ENCODE measurements at regions not wholly inside any gene's neighbourhood (a gene's known extent, or its start where the extent isn't known, plus 50 kb on each side); places are given as distances from the start of the nearest gene placed in this dataset.

DNA sequence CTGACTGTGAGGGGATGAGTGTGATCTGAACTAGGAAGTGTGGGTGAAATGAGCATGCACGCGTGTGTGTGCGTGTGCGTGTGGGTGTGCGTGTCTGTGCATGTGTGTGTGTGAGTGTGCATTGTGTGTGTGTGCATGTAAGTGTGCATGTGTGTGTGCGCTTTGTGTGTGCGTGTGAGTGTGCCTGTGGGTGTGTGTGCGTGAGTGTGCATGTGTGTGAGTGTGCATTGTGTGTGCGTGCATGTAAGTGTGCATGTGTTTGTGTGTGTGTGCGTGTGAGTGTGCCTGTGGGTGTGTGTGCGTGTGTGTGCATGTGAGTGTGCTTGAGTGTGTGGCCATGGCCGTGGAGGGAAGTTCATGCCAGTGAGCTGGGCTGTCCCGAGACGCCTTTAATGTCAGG is 76.3 kb downstream of the RTP5 start:
- POLR2A ChIA-PET = no interaction called here
- H3K9me3 Mint-ChIP-seq (ENCODE audit: insufficient read depth) = no peaks in the 10 kb centered on the region
- DNase-seq (no peak), ATAC-seq (no peak)
- no peaks in the 10 kb centered on the region for H3K36me3 Mint-ChIP-seq (ENCODE audit: low read depth)
- no peak overlapping the region for H3K27ac Mint-ChIP-seq
- no peak overlapping the region for H3K4me3 Mint-ChIP-seq
- no peaks in the 10 kb centered on the region for H3K27me3 Mint-ChIP-seq (ENCODE audit: low read depth)
- H3K4me1 Mint-ChIP-seq (ENCODE audit: low read depth) = peaks cover 2% of the 10 kb centered on the region
- CTCF ChIA-PET = no interaction called here

DNA sequence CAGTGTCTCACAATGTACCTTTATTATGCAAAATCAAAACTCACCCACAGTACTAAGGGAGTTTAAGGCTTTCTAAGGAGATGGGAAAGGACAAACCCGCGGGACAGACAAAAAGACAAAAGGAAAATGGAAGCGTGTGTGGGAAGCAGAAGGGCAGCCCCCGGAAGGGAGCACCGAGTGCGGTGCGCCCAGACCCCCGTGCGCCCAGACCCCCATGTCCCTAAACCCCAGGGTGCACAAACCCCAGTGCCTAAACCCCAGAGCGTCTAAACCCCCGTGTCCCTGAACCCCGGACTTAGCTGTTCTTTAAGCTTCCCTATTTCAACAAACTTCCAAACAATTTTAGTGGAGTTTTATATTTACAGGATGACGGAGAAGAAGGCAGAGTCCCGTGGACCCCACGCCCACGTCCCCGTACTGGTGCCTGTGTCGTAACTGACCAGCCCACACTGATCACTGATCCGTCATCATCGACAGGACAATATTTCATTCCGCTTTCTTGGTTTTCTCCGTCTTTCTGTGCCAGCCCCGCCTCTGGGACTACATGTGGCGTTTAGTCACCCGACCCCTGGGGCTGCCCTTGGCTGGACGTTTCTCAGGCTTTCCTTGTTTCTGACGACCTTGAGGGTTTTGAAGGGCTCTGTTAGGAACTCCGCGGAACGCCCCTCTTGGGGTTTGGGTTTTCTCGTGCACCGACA is 76.9 kb downstream of the RTP5 start:
- Mint-ChIP-seq H3K27ac (no peak overlapping the region), H3K27me3 (ENCODE audit: low read depth) (no peaks in the 10 kb centered on the region), H3K4me1 (ENCODE audit: low read depth) (peaks cover under 1% of the 10 kb centered on the region), H3K4me3 (no peak overlapping the region), H3K9me3 (ENCODE audit: insufficient read depth) (no peaks in the 10 kb centered on the region), H3K36me3 (ENCODE audit: low read depth) (no peaks in the 10 kb centered on the region)
- ChIA-PET POLR2A (no interaction called here), CTCF (no interaction called here)
- ATAC-seq (no peak), DNase-seq (no peak)

DNA sequence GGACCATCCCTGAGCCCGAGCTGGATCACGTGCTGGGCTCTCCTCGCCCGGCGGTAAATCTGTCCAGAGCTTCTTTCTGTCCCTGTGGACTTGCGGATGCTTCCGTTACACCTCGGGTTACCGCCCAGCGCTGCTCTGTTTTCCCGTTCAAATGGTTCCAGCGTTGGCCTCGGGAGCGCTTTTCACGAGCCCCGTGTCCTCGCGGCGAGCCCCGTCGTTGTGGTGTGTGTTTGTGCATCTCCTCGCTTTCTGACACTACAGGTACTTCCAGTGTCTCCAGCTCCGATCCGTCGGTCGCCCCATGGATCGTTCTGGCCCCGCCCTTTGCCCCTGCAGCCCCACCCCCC is 77.4 kb downstream of the RTP5 start:
- ChIA-PET CTCF (no interaction called here), POLR2A (no interaction called here)
- Mint-ChIP-seq H3K4me3 (no peak overlapping the region), H3K27me3 (ENCODE audit: low read depth) (no peaks in the 10 kb centered on the region), H3K36me3 (ENCODE audit: low read depth) (no peaks in the 10 kb centered on the region), H3K27ac (no peak overlapping the region), H3K9me3 (ENCODE audit: insufficient read depth) (no peaks in the 10 kb centered on the region), H3K4me1 (ENCODE audit: low read depth) (no peaks in the 10 kb centered on the region)
- ATAC-seq = no peak
- DNase-seq = no peak

DNA sequence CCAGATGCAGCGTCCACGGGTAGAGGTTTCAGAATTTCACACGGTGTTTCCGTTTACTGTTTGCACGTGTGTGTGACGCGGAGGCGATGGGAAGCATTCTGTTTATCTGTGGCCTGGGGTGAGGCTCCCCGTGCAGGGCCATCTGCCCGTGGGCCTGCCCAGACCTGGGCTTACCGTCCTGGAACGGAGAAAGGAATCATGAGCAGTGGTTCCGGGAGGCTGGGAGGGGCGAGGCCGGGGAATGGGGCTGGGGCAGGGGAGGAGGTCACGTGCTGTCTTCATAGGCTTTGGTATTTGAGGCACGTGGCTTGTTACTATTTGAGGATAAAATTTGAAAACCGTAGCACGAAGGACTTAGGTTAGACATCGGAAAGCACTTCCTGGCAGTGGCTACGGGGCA is 77.9 kb downstream of the RTP5 start:
- Mint-ChIP-seq H3K27ac (no peak overlapping the region), H3K36me3 (ENCODE audit: low read depth) (no peaks in the 10 kb centered on the region), H3K27me3 (ENCODE audit: low read depth) (no peaks in the 10 kb centered on the region), H3K4me1 (ENCODE audit: low read depth) (no peaks in the 10 kb centered on the region), H3K4me3 (no peak overlapping the region), H3K9me3 (ENCODE audit: insufficient read depth) (no peaks in the 10 kb centered on the region)
- ChIA-PET CTCF (no interaction called here), POLR2A (no interaction called here)
- no peak for ATAC-seq
- no peak for DNase-seq

DNA sequence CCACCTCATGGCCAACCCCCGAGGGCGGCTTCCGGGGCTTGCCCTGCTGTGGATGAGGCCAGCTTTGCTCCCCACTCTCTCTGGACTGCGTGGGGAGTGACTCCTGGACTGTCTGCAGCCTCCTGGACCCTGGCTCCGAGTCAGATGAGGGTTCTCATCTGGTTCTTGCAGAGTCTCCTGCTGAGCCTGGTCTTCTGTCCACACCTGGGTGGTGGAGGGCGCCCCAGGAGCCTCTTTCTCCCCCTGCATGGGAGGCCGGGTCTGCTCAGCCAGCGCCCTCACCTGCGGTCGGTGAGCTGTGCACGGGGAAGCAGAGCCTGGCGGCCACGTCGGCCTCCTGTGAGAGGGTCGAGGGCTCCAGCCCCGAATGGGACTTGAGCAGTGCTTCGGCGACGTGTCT is 78.3 kb downstream of the RTP5 start:
- no peaks in the 10 kb centered on the region for H3K9me3 Mint-ChIP-seq (ENCODE audit: insufficient read depth)
- no peaks in the 10 kb centered on the region for H3K36me3 Mint-ChIP-seq (ENCODE audit: low read depth)
- H3K27ac Mint-ChIP-seq = no peak overlapping the region
- ATAC-seq (no peak), DNase-seq (no peak)
- POLR2A ChIA-PET = no interaction called here
- H3K4me3 Mint-ChIP-seq = no peak overlapping the region
- CTCF ChIA-PET = no interaction called here
- no peaks in the 10 kb centered on the region for H3K4me1 Mint-ChIP-seq (ENCODE audit: low read depth)
- H3K27me3 Mint-ChIP-seq (ENCODE audit: low read depth) = no peaks in the 10 kb centered on the region

DNA sequence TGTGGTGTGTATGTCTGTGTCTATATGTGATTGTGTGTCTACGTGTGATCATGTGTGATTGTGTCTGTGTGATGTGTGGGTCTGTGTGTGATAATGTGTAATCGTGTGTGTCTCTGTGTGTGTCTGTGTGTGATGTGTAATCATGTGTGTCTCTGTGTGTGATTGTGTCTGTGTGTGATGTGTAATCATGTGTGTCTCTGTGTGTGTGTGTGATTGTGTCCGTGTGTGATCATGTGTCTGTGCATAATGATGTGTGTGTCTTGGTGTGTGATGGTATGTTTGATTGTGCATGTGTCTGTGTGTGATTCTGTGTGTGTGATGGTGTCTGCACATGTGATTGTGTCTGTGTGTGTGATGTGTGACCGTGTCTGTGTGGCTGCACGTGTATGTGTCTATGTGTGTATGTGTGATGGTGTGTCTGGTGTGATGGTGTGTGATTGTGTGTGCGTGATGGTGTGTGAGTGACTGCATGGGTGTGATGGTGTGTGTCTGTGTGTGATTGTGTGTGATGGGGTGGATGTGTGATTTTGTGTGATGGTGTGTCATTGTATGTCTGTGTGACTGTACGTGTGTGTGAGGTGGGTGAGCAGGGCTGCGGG is 78.9 kb downstream of the RTP5 start:
- no peaks in the 10 kb centered on the region for H3K4me1 Mint-ChIP-seq (ENCODE audit: low read depth)
- no peak overlapping the region for H3K4me3 Mint-ChIP-seq
- ChIA-PET CTCF (no interaction called here), POLR2A (no interaction called here)
- H3K9me3 Mint-ChIP-seq (ENCODE audit: insufficient read depth) = no peaks in the 10 kb centered on the region
- DNase-seq = no peak
- no peak for ATAC-seq
- H3K27ac Mint-ChIP-seq = no peak overlapping the region
- no peaks in the 10 kb centered on the region for H3K36me3 Mint-ChIP-seq (ENCODE audit: low read depth)
- H3K27me3 Mint-ChIP-seq (ENCODE audit: low read depth) = no peaks in the 10 kb centered on the region

DNA sequence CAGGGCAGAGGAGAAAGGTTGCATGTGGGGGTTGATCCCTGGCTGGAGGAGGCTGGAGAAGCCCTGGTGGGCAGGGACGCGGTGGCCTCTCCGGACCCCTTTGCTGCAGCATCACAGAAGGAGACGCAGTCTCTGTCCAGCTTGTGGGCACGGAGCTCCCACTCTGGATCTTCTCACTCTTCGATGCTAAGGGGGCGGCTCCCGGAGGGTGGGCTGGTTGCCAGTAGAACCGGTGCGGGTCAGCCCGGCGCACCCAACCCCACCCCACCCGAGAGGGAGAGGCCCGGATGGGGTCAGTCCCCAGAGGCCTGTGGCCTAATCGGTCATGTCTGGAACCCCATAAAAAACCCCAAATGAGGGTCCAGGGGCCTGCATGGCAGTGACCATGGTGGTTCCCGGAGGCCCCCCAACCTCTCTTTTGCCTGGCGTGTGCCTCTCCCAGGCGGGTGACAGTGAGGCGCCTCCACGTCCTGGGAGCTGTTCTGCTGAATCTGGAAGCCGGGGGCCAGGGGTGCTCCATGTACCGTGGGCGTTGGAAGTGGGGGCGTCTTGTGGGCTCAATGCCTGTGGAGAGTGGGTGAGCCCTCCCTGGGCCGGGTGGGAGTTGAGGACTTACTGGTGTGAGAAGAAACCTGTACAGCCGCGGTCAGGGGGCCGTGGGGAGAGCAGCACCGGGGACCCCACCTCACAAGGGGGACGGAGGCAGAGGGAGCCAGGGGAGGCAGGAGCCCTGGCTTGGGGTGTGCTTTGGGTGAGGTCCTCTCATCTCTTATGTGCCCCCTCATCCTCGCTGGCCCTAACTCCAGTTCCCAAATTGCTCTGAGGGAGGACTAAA is 79.6 kb downstream of the RTP5 start:
- Mint-ChIP-seq H3K4me3 (no peak overlapping the region), H3K27ac (no peak overlapping the region), H3K9me3 (ENCODE audit: insufficient read depth) (no peaks in the 10 kb centered on the region), H3K36me3 (ENCODE audit: low read depth) (no peaks in the 10 kb centered on the region), H3K4me1 (ENCODE audit: low read depth) (no peaks in the 10 kb centered on the region), H3K27me3 (ENCODE audit: low read depth) (no peaks in the 10 kb centered on the region)
- ATAC-seq (no peak), DNase-seq (no peak)
- CTCF ChIA-PET = no interaction called here
- POLR2A ChIA-PET = no interaction called here

DNA sequence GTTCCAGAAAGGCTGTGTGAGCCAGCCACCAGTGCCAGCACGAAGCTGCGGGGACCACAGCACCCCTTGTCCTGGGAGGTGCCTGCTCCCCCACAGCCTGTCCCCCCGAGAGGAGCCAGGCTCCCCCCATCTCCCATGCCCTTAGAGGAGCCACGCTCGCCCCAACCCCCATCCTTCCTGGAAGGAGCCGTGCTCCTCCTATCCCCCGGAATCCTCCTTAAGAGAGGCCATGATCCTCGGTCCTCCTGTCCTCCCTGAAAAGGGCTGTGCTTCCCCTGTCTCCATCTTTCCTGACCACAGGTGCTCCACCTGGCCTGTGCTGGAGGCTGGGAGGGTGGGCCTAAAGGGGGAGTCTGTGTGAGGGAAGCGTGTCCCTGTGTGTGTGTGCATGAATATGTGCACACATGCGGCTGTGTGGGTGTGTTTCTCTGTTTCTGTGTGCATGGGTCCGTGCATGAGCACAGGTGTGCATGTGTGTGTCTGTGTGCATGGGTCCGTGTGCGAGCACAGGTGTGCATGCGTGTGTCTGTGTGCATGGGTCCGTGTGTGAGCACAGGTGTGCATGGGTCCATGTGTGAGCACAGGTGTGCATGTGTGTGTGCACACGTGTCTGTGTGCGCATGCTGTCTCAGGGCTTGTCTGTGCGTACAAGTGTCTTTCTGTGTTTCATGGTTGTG is 80.3 kb downstream of the RTP5 start:
- H3K9me3 Mint-ChIP-seq (ENCODE audit: insufficient read depth) = no peaks in the 10 kb centered on the region
- no peak overlapping the region for H3K27ac Mint-ChIP-seq
- H3K36me3 Mint-ChIP-seq (ENCODE audit: low read depth) = no peaks in the 10 kb centered on the region
- DNase-seq (no peak), ATAC-seq (no peak)
- no peaks in the 10 kb centered on the region for H3K4me1 Mint-ChIP-seq (ENCODE audit: low read depth)
- CTCF ChIA-PET = no interaction called here
- no peak overlapping the region for H3K4me3 Mint-ChIP-seq
- POLR2A ChIA-PET = no interaction called here
- H3K27me3 Mint-ChIP-seq (ENCODE audit: low read depth) = no peaks in the 10 kb centered on the region

DNA sequence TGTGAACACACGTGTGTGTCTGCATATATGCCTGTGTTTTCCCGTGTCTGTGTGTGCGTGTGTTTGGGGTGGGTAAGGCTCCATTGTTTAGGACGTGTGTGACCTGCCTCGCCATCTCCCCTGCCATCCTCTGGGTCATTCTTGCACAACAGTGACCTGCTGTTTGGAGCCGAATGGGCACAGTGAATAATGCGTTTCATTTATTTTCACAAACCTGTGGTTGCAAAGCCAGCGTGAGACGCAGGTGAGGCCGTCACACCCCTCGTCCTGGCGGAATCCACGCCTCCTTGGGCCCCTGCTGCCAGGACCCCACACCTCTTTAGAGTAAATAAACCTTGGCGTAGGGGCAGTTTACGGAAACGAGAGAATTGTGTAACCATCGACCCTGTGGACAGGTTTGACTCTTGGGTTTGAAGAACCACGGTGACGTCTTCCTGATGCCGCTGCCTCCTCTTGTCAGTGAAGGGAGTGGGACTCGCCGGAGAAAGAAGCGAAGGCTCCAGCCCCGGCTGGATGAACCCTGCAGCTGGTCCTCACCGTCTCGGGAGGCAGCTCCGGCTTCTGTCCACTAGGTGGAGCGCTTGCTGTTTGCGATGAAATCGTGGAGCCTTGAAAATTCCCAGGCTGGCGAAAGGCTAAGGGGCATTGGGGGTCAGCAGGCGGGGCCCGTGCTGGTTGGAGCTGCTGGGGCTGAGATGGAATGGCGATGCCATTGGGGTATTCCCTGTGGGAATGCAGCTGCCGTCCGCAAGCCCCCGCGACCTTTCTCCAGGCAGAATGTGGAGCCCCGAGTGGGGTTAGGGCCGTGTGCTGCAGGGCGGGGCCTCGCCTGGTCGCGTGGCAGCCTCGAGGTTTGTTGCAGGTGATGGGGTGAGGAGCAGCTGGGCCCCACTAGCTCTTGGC is 81.1 kb downstream of the RTP5 start:
- H3K4me3 Mint-ChIP-seq = no peak overlapping the region
- H3K9me3 Mint-ChIP-seq (ENCODE audit: insufficient read depth) = no peaks in the 10 kb centered on the region
- POLR2A ChIA-PET = no interaction called here
- peak; percentile 47 for DNase-seq
- no peak overlapping the region for H3K27ac Mint-ChIP-seq
- ATAC-seq = no peak
- H3K36me3 Mint-ChIP-seq (ENCODE audit: low read depth) = no peaks in the 10 kb centered on the region
- H3K27me3 Mint-ChIP-seq (ENCODE audit: low read depth) = no peaks in the 10 kb centered on the region
- H3K4me1 Mint-ChIP-seq (ENCODE audit: low read depth) = no peaks in the 10 kb centered on the region
- CTCF ChIA-PET = interaction anchor here (0.6 to 1.3 kb wide), 4 partner anchors 10 to 88 kb away, joined by 3 to 5 read pairs (median 4); no protein-coding TSS in a partner anchor

DNA sequence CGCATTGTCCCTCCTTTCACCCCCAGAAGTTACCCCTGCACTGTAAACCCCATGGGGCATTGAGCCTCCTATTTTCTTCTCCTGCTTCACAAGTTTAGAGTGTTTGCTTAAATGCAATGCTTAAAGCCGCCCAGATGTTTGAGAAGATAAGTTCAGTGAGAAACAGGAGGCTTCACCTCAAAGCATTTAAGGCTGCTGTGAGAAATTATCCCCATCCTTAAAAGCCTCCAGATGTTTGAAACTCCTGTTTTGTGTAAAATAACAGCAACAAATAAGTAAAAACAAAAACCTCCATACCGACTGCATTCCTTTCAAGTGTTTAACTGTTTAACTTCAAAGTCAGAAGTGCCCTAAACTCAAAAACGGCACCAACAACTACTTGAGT is 81.8 kb downstream of the RTP5 start:
- ChIA-PET POLR2A (no interaction called here), CTCF (interaction anchor here (1.3 kb wide), 1 partner anchor 9 kb away, joined by 5 read pairs; no protein-coding TSS in a partner anchor)
- H3K27me3 Mint-ChIP-seq (ENCODE audit: low read depth) = no peaks in the 10 kb centered on the region
- no peaks in the 10 kb centered on the region for H3K36me3 Mint-ChIP-seq (ENCODE audit: low read depth)
- ATAC-seq = no peak
- H3K27ac Mint-ChIP-seq = no peak overlapping the region
- H3K9me3 Mint-ChIP-seq (ENCODE audit: insufficient read depth) = no peaks in the 10 kb centered on the region
- no peak for DNase-seq
- H3K4me1 Mint-ChIP-seq (ENCODE audit: low read depth) = no peaks in the 10 kb centered on the region
- no peak overlapping the region for H3K4me3 Mint-ChIP-seq

DNA sequence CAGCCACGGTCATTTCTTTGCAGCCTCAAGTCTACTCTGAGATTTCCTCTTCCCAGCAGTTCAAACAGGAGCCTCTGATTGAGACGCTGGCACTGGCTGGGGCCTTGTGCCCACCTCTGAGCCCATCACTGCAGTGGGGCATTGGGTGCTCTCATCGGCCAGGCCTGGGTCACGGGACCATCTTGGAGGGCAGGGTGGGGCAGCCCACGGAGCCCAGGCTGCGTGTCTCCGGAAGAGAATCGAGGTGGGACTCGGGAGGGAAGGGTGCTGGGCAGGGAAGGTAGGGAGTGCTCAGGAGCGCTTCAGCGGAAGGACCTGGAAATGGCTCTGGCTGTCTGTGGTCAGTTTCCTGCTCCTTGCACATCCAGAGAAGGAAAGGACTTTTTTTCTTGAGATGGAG is 82.4 kb downstream of the RTP5 start:
- H3K9me3 Mint-ChIP-seq (ENCODE audit: insufficient read depth) = no peaks in the 10 kb centered on the region
- no peaks in the 10 kb centered on the region for H3K4me1 Mint-ChIP-seq (ENCODE audit: low read depth)
- POLR2A ChIA-PET = no interaction called here
- no peaks in the 10 kb centered on the region for H3K27me3 Mint-ChIP-seq (ENCODE audit: low read depth)
- DNase-seq = no peak
- ATAC-seq = no peak
- no peak overlapping the region for H3K27ac Mint-ChIP-seq
- no peaks in the 10 kb centered on the region for H3K36me3 Mint-ChIP-seq (ENCODE audit: low read depth)
- CTCF ChIA-PET = no interaction called here
- no peak overlapping the region for H3K4me3 Mint-ChIP-seq
